B cell (primary cell): ENCODE measurements at regions not wholly inside any gene's neighbourhood (a gene's known extent, or its start where the extent isn't known, plus 50 kb on each side); places are given as distances from the start of the nearest gene placed in this dataset.

ENCODE experiments used
- ATAC-seq: fragments of 200-7000 bp; cut with Tn5 transposase; one replicate; pipeline ENCODE4 v1.10.0; 2021; ENCODE audit warnings: low read depth, mild to moderate bottlenecking, moderate number of reproducible peaks, moderate library complexity
- CTCF ChIA-PET: fragments of 350-600 bp; sonication (Branson Sonifier 250); formaldehyde crosslinking; loops from one replicate; lab custom pipeline; 2021; ENCODE audit warnings: antibody characterized with exemption, inconsistent platforms; lab: Charles Lee
- POLR2A ChIA-PET: fragments of 350-600 bp; sonication (Branson Sonifier 250); formaldehyde crosslinking; loops from one replicate; lab custom pipeline; 2021; ENCODE audit warnings: antibody characterized with exemption; lab: Charles Lee
- DNase-seq: peaks from one replicate; pipeline ENCODE4 v3.0.0; 2013
- H2AFZ ChIP-seq: 2 replicates; pipeline ENCODE4 v1.6.1; 2012; ENCODE audit warnings: mild to moderate bottlenecking, low read depth, low read length; ENCODE audit not compliant: insufficient read depth, poor library complexity, severe bottlenecking
- H3K27ac ChIP-seq, 2 donors: 1 replicate in 1 of 2; 2 replicates in 1 of 2; pipeline ENCODE4 v1.5.1; 2012 to 2013; ENCODE audit warnings: low read length in 2 of 2, mild to moderate bottlenecking in 2 of 2, moderate library complexity in 1 of 2
- H3K27me3 ChIP-seq, 4 experiments: fragments of 200-600 bp in 1 of 4; sonication (generic) in 1 of 4; replicated peaks in 1 of 4; 1 replicate in 2 of 4; 2 replicates in 2 of 4; pipeline versions ENCODE4 v1.6.1 to v1.7.0; 2013 to 2016; ENCODE audit warnings: low read length in 3 of 4, mild to moderate bottlenecking in 2 of 4, mixed read lengths in 1 of 4, moderate library complexity in 1 of 4; ENCODE audit not compliant: insufficient read depth in 4 of 4, control insufficient read depth in 3 of 4; ENCODE audit errors: control extremely low read depth in 1 of 4
- H3K36me3 ChIP-seq, 2 experiments: replicated peaks in 1 of 2; 1 replicate in 1 of 2; 2 replicates in 1 of 2; pipeline versions ENCODE4 v1.6.1 to v1.7.1; 2013; ENCODE audit warnings: low read length in 1 of 2; ENCODE audit not compliant: insufficient read depth in 2 of 2, control insufficient read depth in 1 of 2; ENCODE audit errors: control extremely low read depth in 1 of 2, extremely low read depth in 1 of 2
- H3K4me1 ChIP-seq, 2 donors: fragments of 200-600 bp in 1 of 2; sonication (generic) in 1 of 2; 1 replicate in 1 of 2; 2 replicates in 1 of 2; pipeline versions ENCODE4 v1.5.1 to v1.6.1; 2013 to 2017; ENCODE audit warnings: low read length in 2 of 2; ENCODE audit not compliant: control insufficient read depth in 2 of 2, insufficient read depth in 2 of 2
- H3K4me2 ChIP-seq: replicated peaks from 2 replicates; pipeline ENCODE3; 2012; ENCODE audit warnings: mild to moderate bottlenecking, low read depth, low read length; ENCODE audit not compliant: poor library complexity, severe bottlenecking
- H3K4me3 ChIP-seq, 5 experiments: fragments of 200-600 bp in 1 of 5; sonication (generic) in 1 of 5; 1 replicate in 3 of 5; 2 replicates in 2 of 5; pipeline versions ENCODE4 v1.5.1 to v1.7.0; 2011 to 2016; ENCODE audit warnings: low read length in 4 of 5, mild to moderate bottlenecking in 4 of 5, low read depth in 2 of 5, control low read depth in 1 of 5, moderate library complexity in 1 of 5; ENCODE audit not compliant: insufficient read depth in 1 of 5; ENCODE audit errors: control extremely low read depth in 1 of 5, extremely low read depth in 1 of 5
- H3K79me2 ChIP-seq: fragments of 200-600 bp; sonication (generic); one replicate; pipeline ENCODE4 v1.6.0; 2016; ENCODE audit warnings: low read length; ENCODE audit not compliant: control insufficient read depth, insufficient read depth
- H3K9ac ChIP-seq: fragments of 200-600 bp; sonication (generic); 2 replicates; pipeline ENCODE4 v1.6.1; 2017; ENCODE audit warnings: mild to moderate bottlenecking, low read length, moderate library complexity
- H3K9me3 ChIP-seq, 3 donors: one replicate each; pipeline versions ENCODE4 v1.6.1 to v1.7.1; 2013; ENCODE audit warnings: low read length in 2 of 3; ENCODE audit not compliant: control insufficient read depth in 2 of 3, insufficient read depth in 1 of 3; ENCODE audit errors: control extremely low read depth in 1 of 3
- H4K20me1 ChIP-seq: 2 replicates; pipeline ENCODE4 v1.6.0; 2012; ENCODE audit warnings: mild to moderate bottlenecking, low read length; ENCODE audit not compliant: insufficient read depth, control insufficient read depth, poor library complexity, severe bottlenecking
- H3K27ac Mint-ChIP-seq: one replicate; pipeline ENCODE4 v1.8.0; 2021; ENCODE audit warnings: mixed read lengths
- H3K27me3 Mint-ChIP-seq: one replicate; pipeline ENCODE4 v1.8.0; 2021; ENCODE audit warnings: mixed read lengths
- H3K4me1 Mint-ChIP-seq: one replicate; pipeline ENCODE4 v1.8.0; 2021; ENCODE audit warnings: mixed read lengths
- H3K4me3 Mint-ChIP-seq: one replicate; pipeline ENCODE4 v1.8.0; 2021; ENCODE audit warnings: mixed read lengths
- H3K9me3 Mint-ChIP-seq: one replicate; pipeline ENCODE4 v1.8.0; 2022; ENCODE audit warnings: mixed read lengths; ENCODE audit not compliant: insufficient read depth
- CTCF ChIP-seq: fragments of 200-600 bp; IDR thresholded peaks from one replicate; pipeline ENCODE4 v1.8.0; 2022; ENCODE audit warnings: antibody characterized with exemption, mild to moderate bottlenecking
- EZH2 ChIP-seq: IDR thresholded peaks from 2 replicates; pipeline ENCODE4 v1.6.1; 2012; ENCODE audit warnings: borderline replicate concordance, low read depth, mild to moderate bottlenecking, moderate library complexity, low read length; ENCODE audit not compliant: insufficient read depth, poor library complexity, severe bottlenecking
- WGBS: methylation state at CpG from one replicate; pipeline ENCODE4 v1.1.5; 2013; ENCODE audit warnings: missing lambda C conversion rate; ENCODE audit not compliant: insufficient coverage; 5-methylcytosine and 5-hydroxymethylcytosine counted together
- intact Hi-C: fragments of 100-400 bp; cut with micrococcal nuclease; formaldehyde crosslinking; loops from one replicate; pipeline ENCODE4 v1.10.0; 2022

- WGBS = 12% methylated on average over 8 of the region's 12 CpGs
- ChIA-PET POLR2A (no interaction called here), CTCF (no interaction called here)
- peaks cover 7% of the 10 kb centered on the region for H3K9me3 Mint-ChIP-seq
- peak overlapping the region; percentile 76 to 77 for H3K27ac ChIP-seq
- no peaks in the 10 kb centered on the region for H3K36me3 ChIP-seq
- peak overlapping the region; percentile 93 for H3K4me3 Mint-ChIP-seq
- TF ChIP-seq CTCF (no peak), EZH2 (no peak)
- H3K9me3 ChIP-seq = peaks cover 0 to 5% (median 1%) of the 10 kb centered on the region in 3 donors
- H3K27ac Mint-ChIP-seq = peak overlapping the region; percentile 83
- H3K79me2 ChIP-seq = peaks cover 17% of the 10 kb centered on the region
- peaks cover 35% of the 10 kb centered on the region for H3K4me1 Mint-ChIP-seq
- peaks cover 15 to 17% of the 10 kb centered on the region in 2 donors for H3K4me1 ChIP-seq
- no peaks in the 10 kb centered on the region for H3K27me3 ChIP-seq
- intact Hi-C loops = no loop called here
- peak overlapping the region; percentile 65 to 100 (median 87) for H3K4me3 ChIP-seq
- peak overlapping the region; percentile 96 for H2AFZ ChIP-seq
- no peaks in the 10 kb centered on the region for H4K20me1 ChIP-seq
- H3K27me3 Mint-ChIP-seq = no peaks in the 10 kb centered on the region
- H3K9ac ChIP-seq = peak overlapping the region; percentile 90
- H3K4me2 ChIP-seq = peak overlapping the region; percentile 79
- ATAC-seq (peak; percentile 90), DNase-seq (peak; percentile 88)
Observed at GRCh38 chr14:85934123-85934885, 404.4 kb downstream of the FLRT2 start.

- Histone ChIP-seq H3K79me2 (no peaks in the 10 kb centered on the region), H3K9me3 (no peaks in the 10 kb centered on the region), H3K9ac (no peak overlapping the region), H3K4me1 (no peaks in the 10 kb centered on the region), H4K20me1 (no peaks in the 10 kb centered on the region), H3K27me3 (no peaks in the 10 kb centered on the region), H3K36me3 (no peaks in the 10 kb centered on the region), H3K27ac (no peak overlapping the region), H2AFZ (no peak overlapping the region), H3K4me3 (no peak overlapping the region), H3K4me2 (no peak overlapping the region)
- TF ChIP-seq CTCF = no peak
- no peak for TF ChIP-seq EZH2
- intact Hi-C loops = no loop called here
- no peak for ATAC-seq
- Mint-ChIP-seq H3K27ac (no peak overlapping the region), H3K4me1 (no peaks in the 10 kb centered on the region), H3K4me3 (no peak overlapping the region), H3K9me3 (no peaks in the 10 kb centered on the region), H3K27me3 (no peaks in the 10 kb centered on the region)
- DNase-seq = no peak
- CTCF ChIA-PET = no interaction called here
- WGBS = 93% methylated on average over 2 of the region's 3 CpGs
- POLR2A ChIA-PET = no interaction called here
Observed at GRCh38 chr14:85921241-85921640, 391.3 kb downstream of the FLRT2 start.
